ENCODE measurements at regions not wholly inside any gene's neighbourhood (a gene's known extent, or its start where the extent isn't known, plus 50 kb on each side); places are given as distances from the start of the nearest gene placed in this dataset.

GRCh38 chr2:199136681-199137080 is 321.1 kb downstream of the SATB2 start:
- Histone ChIP-seq H3K4me3 (ENCODE audit: low read length) (no peak overlapping the region), H3K36me3 (replicated peaks; ENCODE audit: insufficient read depth, low read length) (no peaks in the 10 kb centered on the region), H3K27me3 (replicated peaks; ENCODE audit: insufficient read depth, low read length) (no peaks in the 10 kb centered on the region), H4K20me1 (ENCODE audit: insufficient read depth, low read length) (no peaks in the 10 kb centered on the region), H2AFZ (ENCODE audit: low read length) (no peak overlapping the region), H3K9me2 (replicated peaks; ENCODE audit: insufficient read depth, low read length) (no peaks in the 10 kb centered on the region), H3K79me2 (ENCODE audit: low read length) (no peaks in the 10 kb centered on the region), H3F3A (ENCODE audit: insufficient read depth, low read length) (no peaks in the 10 kb centered on the region), H3K9me3 (replicated peaks; ENCODE audit: insufficient read depth, low read length) (no peaks in the 10 kb centered on the region), H3K4me2 (ENCODE audit: low read depth, low read length) (no peak overlapping the region), H3K27ac (ENCODE audit: low read length) (no peak overlapping the region), H3K4me1 (ENCODE audit: low read length) (no peaks in the 10 kb centered on the region), H3K9ac (ENCODE audit: low read length) (no peak overlapping the region)
- no peak for TF ChIP-seq EZH2phosphoT487 (IDR thresholded peaks at IDR 0.05; ENCODE audit: low read length)
- TF ChIP-seq CTCF (IDR thresholded peaks at IDR 0.05; ENCODE audit: low read length), result no peak
- TF ChIP-seq EZH2 (optimal IDR thresholded peaks at IDR 0.05; ENCODE audit: low read depth, low read length), result no peak
- DNase-seq, result no peak

- Histone ChIP-seq H4K20me1 (ENCODE audit: insufficient read depth, low read length) (no peaks in the 10 kb centered on the region), H3K9ac (ENCODE audit: low read length) (no peak overlapping the region), H3K79me2 (ENCODE audit: low read length) (no peaks in the 10 kb centered on the region), H3K36me3 (replicated peaks; ENCODE audit: insufficient read depth, low read length) (no peaks in the 10 kb centered on the region), H3K9me2 (replicated peaks; ENCODE audit: insufficient read depth, low read length) (no peaks in the 10 kb centered on the region), H3K27ac (ENCODE audit: low read length) (no peak overlapping the region), H3K4me1 (ENCODE audit: low read length) (no peaks in the 10 kb centered on the region), H3F3A (ENCODE audit: insufficient read depth, low read length) (no peaks in the 10 kb centered on the region), H3K9me3 (replicated peaks; ENCODE audit: insufficient read depth, low read length) (no peaks in the 10 kb centered on the region), H3K4me2 (ENCODE audit: low read depth, low read length) (no peak overlapping the region), H3K4me3 (ENCODE audit: low read length) (no peak overlapping the region), H3K27me3 (replicated peaks; ENCODE audit: insufficient read depth, low read length) (no peaks in the 10 kb centered on the region), H2AFZ (ENCODE audit: low read length) (no peak overlapping the region)
- TF ChIP-seq EZH2 (optimal IDR thresholded peaks at IDR 0.05; ENCODE audit: low read depth, low read length) (no peak), EZH2phosphoT487 (IDR thresholded peaks at IDR 0.05; ENCODE audit: low read length) (no peak), CTCF (IDR thresholded peaks at IDR 0.05; ENCODE audit: low read length) (no peak)
- DNase-seq, result no peak
These were observed 321.5 kb downstream of the SATB2 start for GRCh38 chr2:199136242-199136641.

- Histone ChIP-seq H2AFZ (ENCODE audit: low read length) (no peak overlapping the region), H4K20me1 (ENCODE audit: insufficient read depth, low read length) (no peaks in the 10 kb centered on the region), H3K36me3 (replicated peaks; ENCODE audit: insufficient read depth, low read length) (no peaks in the 10 kb centered on the region), H3K4me1 (ENCODE audit: low read length) (no peaks in the 10 kb centered on the region), H3K4me2 (ENCODE audit: low read depth, low read length) (no peak overlapping the region), H3K9ac (ENCODE audit: low read length) (no peak overlapping the region), H3K9me2 (replicated peaks; ENCODE audit: insufficient read depth, low read length) (no peaks in the 10 kb centered on the region), H3K27ac (ENCODE audit: low read length) (no peak overlapping the region), H3K79me2 (ENCODE audit: low read length) (no peaks in the 10 kb centered on the region), H3K4me3 (ENCODE audit: low read length) (no peak overlapping the region), H3K27me3 (replicated peaks; ENCODE audit: insufficient read depth, low read length) (no peaks in the 10 kb centered on the region), H3K9me3 (replicated peaks; ENCODE audit: insufficient read depth, low read length) (no peaks in the 10 kb centered on the region), H3F3A (ENCODE audit: insufficient read depth, low read length) (no peaks in the 10 kb centered on the region)
- no peak for DNase-seq
- no peak for TF ChIP-seq CTCF (IDR thresholded peaks at IDR 0.05; ENCODE audit: low read length)
- no peak for TF ChIP-seq EZH2phosphoT487 (IDR thresholded peaks at IDR 0.05; ENCODE audit: low read length)
- no peak for TF ChIP-seq EZH2 (optimal IDR thresholded peaks at IDR 0.05; ENCODE audit: low read depth, low read length)
These were observed 325.9 kb downstream of the SATB2 start for GRCh38 chr2:199131876-199132275.
